SH-SY5Y (cell line): ENCODE measurements at regions not wholly inside any gene's neighbourhood (a gene's known extent, or its start where the extent isn't known, plus 50 kb on each side); places are given as distances from the start of the nearest gene placed in this dataset.
A peak's percentile ranks its signal among the peaks of the same experiment; 100 is the strongest.

Experiments
- GATA2 ChIP-seq: IDR thresholded peaks from 2 replicates; pipeline ENCODE4 v1.6.1; 2011; ENCODE audit warnings: mild to moderate bottlenecking, low read depth, low read length
- GATA3 ChIP-seq: IDR thresholded peaks from 2 replicates; pipeline ENCODE4 v1.6.1; 2011; ENCODE audit warnings: low read depth, mild to moderate bottlenecking, low read length, moderate library complexity

DNA sequence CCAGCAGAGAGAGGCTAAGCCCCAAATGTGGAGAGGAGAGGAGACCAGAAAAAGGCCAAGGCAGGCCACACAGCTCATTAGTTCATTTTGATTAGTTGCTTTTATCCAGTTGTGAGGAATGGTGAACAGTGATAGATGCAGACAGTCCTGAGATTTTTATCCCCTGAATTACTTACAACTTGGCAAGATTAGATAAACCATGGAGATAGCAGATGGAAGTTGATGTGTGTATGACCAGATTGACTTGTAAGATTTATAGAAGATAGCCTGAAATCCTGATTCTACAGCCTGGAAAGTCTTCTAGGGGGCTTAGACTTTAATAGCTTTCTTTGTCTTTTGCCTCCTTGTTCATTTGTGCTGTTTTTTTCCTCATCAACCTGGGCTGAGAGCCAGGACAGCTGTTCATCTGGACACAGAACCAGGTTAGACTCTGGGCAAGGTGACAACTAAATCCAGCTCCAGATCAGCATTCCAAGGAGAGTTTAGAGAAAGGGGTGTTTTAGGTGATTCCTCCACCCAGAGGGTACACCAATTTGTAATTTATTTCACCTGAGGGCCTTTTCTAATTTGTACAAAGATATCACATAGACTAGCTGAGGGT is 215.5 kb downstream of the SPATA18 start:
- TF ChIP-seq GATA2 (peak; percentile 43; the same call in 1 of the 2 replicates), GATA3 (peak; percentile 53; the same call in 1 of the 2 replicates)
